DND-41 (cell line): ENCODE measurements at regions not wholly inside any gene's neighbourhood (a gene's known extent, or its start where the extent isn't known, plus 50 kb on each side); places are given as distances from the start of the nearest gene placed in this dataset.

Experiments used
- ATAC-seq: fragments of 200-7000 bp; cut with Tn5 transposase; 3 replicates; pipeline ENCODE4 v1.9.1; 2021; ENCODE audit warnings: low read depth; ENCODE audit not compliant: insufficient read depth
- DNase-seq: peaks from one replicate; pipeline ENCODE4 v3.0.0-alpha.2; 2020
- H2AFZ ChIP-seq: 2 replicates; pipeline ENCODE4 v1.6.0; 2012; ENCODE audit warnings: low read depth, low read length
- H3K27ac ChIP-seq: 2 replicates; pipeline ENCODE4 v1.5.1; 2012; ENCODE audit warnings: low read length, inconsistent platforms
- H3K27me3 ChIP-seq: fragments of 200-600 bp; sonication (generic); 2 replicates; pipeline ENCODE4 v1.6.0; 2012; ENCODE audit warnings: low read length, mild to moderate bottlenecking, inconsistent platforms; ENCODE audit not compliant: insufficient read depth, poor library complexity
- H3K36me3 ChIP-seq: 2 replicates; pipeline ENCODE4 v1.5.1; 2012; ENCODE audit warnings: low read length, inconsistent platforms; ENCODE audit not compliant: insufficient read depth
- H3K4me1 ChIP-seq: 2 replicates; pipeline ENCODE4 v1.5.1; 2012; ENCODE audit warnings: mild to moderate bottlenecking, low read length; ENCODE audit not compliant: insufficient read depth
- H3K4me2 ChIP-seq: 2 replicates; pipeline ENCODE4 v1.6.0; 2012; ENCODE audit warnings: mild to moderate bottlenecking, moderate library complexity, low read length, inconsistent platforms; ENCODE audit not compliant: insufficient read depth
- H3K4me3 ChIP-seq, 2 experiments: fragments of 200-600 bp in 1 of 2; shearing (Covaris generic) in 1 of 2; 2 replicates each; pipeline ENCODE4 v1.5.1; 2012 to 2016; ENCODE audit warnings: inconsistent platforms in 2 of 2, low read length in 2 of 2, mild to moderate bottlenecking in 2 of 2, low read depth in 1 of 2, moderate library complexity in 1 of 2
- H3K79me2 ChIP-seq: 2 replicates; pipeline ENCODE4 v1.6.0; 2012; ENCODE audit warnings: low read length, inconsistent platforms; ENCODE audit not compliant: insufficient read depth
- H3K9ac ChIP-seq: 2 replicates; pipeline ENCODE4 v1.6.0; 2012; ENCODE audit warnings: low read depth, mild to moderate bottlenecking, inconsistent platforms, low read length, moderate library complexity
- H3K9me3 ChIP-seq: 2 replicates; pipeline ENCODE4 v1.5.1; 2012; ENCODE audit warnings: low read length, moderate library complexity, mild to moderate bottlenecking, inconsistent platforms; ENCODE audit not compliant: insufficient read depth, severe bottlenecking
- H4K20me1 ChIP-seq: 2 replicates; pipeline ENCODE4 v1.6.0; 2012; ENCODE audit warnings: low read length; ENCODE audit not compliant: insufficient read depth
- EZH2 ChIP-seq: IDR thresholded peaks from 3 replicates; pipeline ENCODE4 v1.6.1; 2012; ENCODE audit warnings: borderline replicate concordance, low read depth, mild to moderate bottlenecking, moderate library complexity, low read length, inconsistent platforms; ENCODE audit not compliant: severe bottlenecking
- TF ChIP-seq, protein P1 (sequence below): IDR thresholded peaks from 2 replicates; pipeline ENCODE4 v1.5.1; 2012; ENCODE audit warnings: borderline replicate concordance, low read length, moderate library complexity, mild to moderate bottlenecking; ENCODE audit not compliant: poor library complexity, severe bottlenecking; ENCODE audit errors: extremely low read depth

DNA sequence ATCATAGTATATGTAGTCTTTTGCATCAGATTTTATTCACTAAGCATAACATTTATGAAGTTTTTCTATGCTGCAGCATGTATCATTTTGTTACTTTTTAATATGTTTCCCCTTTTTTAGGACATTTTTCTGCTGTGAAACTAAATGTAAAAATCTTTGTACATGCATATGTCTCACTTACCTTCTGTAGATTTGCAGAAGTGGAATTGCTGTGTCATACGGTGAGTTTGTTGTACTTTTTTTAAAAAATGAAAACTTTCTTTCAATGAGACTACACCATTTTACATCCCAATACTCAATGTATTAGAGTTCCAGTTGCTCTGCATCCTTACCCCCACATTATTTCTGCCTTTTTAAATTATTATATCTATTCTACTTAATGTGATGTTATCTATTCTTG is 868.9 kb downstream of the PDHA2 start:
- H3K9ac ChIP-seq: no peak overlapping the region
- H3K27ac ChIP-seq: no peak overlapping the region
- H3K27me3 ChIP-seq: no peaks in the 10 kb centered on the region
- TF ChIP-seq, protein P1, sequence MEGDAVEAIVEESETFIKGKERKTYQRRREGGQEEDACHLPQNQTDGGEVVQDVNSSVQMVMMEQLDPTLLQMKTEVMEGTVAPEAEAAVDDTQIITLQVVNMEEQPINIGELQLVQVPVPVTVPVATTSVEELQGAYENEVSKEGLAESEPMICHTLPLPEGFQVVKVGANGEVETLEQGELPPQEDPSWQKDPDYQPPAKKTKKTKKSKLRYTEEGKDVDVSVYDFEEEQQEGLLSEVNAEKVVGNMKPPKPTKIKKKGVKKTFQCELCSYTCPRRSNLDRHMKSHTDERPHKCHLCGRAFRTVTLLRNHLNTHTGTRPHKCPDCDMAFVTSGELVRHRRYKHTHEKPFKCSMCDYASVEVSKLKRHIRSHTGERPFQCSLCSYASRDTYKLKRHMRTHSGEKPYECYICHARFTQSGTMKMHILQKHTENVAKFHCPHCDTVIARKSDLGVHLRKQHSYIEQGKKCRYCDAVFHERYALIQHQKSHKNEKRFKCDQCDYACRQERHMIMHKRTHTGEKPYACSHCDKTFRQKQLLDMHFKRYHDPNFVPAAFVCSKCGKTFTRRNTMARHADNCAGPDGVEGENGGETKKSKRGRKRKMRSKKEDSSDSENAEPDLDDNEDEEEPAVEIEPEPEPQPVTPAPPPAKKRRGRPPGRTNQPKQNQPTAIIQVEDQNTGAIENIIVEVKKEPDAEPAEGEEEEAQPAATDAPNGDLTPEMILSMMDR: no peak
- no peak for TF ChIP-seq EZH2
- DNase-seq (no peak), ATAC-seq (no peak)
- no peaks in the 10 kb centered on the region for H3K4me1 ChIP-seq
- H3K36me3 ChIP-seq: no peaks in the 10 kb centered on the region
- H3K79me2 ChIP-seq: no peaks in the 10 kb centered on the region
- H3K9me3 ChIP-seq: no peaks in the 10 kb centered on the region
- no peaks in the 10 kb centered on the region for H4K20me1 ChIP-seq
- H2AFZ ChIP-seq: no peak overlapping the region
- H3K4me3 ChIP-seq: no peak overlapping the region
- no peak overlapping the region for H3K4me2 ChIP-seq

DNA sequence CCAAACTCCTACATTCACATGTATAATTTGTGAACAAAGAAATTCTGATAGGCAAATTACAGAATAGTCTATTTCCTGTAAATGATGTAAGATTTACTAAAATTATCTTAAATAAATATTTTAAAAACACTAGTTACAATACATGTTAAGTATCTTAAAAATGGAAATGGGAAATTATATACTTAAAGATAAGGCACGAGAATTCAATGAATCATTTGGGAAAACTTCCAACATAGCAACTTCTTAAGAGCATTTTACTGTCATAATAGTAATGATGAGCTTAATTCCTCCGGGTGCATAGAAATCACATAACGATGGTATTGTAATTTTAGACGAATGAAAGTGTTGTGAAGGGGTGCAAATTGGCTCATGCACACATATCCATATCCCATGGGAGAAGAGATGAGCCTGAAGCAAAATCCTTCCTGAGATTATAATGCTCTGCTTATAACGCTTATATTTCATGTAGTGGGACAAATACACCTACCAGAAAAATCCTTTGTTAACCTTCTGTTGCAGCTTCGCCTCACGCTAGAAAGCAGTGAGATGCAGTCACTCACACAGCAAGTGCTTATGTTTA is 873.5 kb downstream of the PDHA2 start:
- Histone ChIP-seq H2AFZ (no peak overlapping the region), H3K4me1 (no peaks in the 10 kb centered on the region), H3K9ac (no peak overlapping the region), H3K4me2 (no peak overlapping the region), H3K9me3 (no peaks in the 10 kb centered on the region), H3K27me3 (no peaks in the 10 kb centered on the region), H3K4me3 (no peak overlapping the region), H3K36me3 (no peaks in the 10 kb centered on the region), H3K27ac (no peak overlapping the region), H4K20me1 (no peaks in the 10 kb centered on the region), H3K79me2 (no peaks in the 10 kb centered on the region)
- DNase-seq (no peak), ATAC-seq (no peak)
- TF ChIP-seq EZH2: no peak
- TF ChIP-seq, protein P1: no peak

DNA sequence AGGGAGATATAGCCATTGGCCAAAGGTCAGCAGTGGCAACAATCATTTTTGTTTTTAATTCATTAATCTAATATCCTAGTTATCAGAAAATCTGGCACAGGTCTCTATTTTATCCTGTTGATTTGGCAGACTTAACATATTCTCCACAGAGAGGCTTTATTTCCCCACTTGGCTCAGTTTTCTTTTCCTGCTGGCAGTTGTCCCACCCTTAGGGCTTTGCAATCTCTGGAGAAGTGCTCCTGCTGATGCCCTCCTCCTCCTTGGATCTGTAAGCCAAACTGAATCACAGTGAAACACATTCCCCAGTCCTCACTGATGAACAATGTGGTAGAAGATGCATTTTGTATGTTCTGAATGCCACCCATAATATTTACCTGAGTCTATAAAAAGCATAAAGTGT is 889.7 kb downstream of the PDHA2 start:
- no peak overlapping the region for H3K4me2 ChIP-seq
- DNase-seq (no peak), ATAC-seq (no peak)

More for the DNA sequence above, 889.7 kb downstream of the PDHA2 start:
- H2AFZ ChIP-seq: 0 out of 2 replicates have a peak overlapping the region, but pooled peaks have one; percentile 42
- H4K20me1 ChIP-seq: no peaks in the 10 kb centered on the region
- H3K4me3 ChIP-seq: no peak overlapping the region
- no peaks in the 10 kb centered on the region for H3K79me2 ChIP-seq
- H3K4me1 ChIP-seq: no peaks in the 10 kb centered on the region
- no peak overlapping the region for H3K27ac ChIP-seq
- no peaks in the 10 kb centered on the region for H3K27me3 ChIP-seq
- H3K36me3 ChIP-seq: peaks cover 4% of the 10 kb centered on the region; the same call in 1 of the 2 replicates
- TF ChIP-seq, protein P1: no peak
- no peak for TF ChIP-seq EZH2
- H3K9ac ChIP-seq: no peak overlapping the region
- peaks cover 13% of the 10 kb centered on the region for H3K9me3 ChIP-seq
